ENCODE measurements at regions not wholly inside any gene's neighbourhood (a gene's known extent, or its start where the extent isn't known, plus 50 kb on each side); places are given as distances from the start of the nearest gene placed in this dataset.

GRCh38 chr10:125575843-125576242 lies 107.1 kb downstream of the TEX36 start:
- H3K36me3 ChIP-seq (ENCODE audit: low read depth), result no peaks in the 10 kb centered on the region
- no peak for TF ChIP-seq CTCF (IDR thresholded peaks at IDR 0.05; ENCODE audit: poor library complexity, severe bottlenecking)
- no peaks in the 10 kb centered on the region for H3K9me3 ChIP-seq (ENCODE audit: severe bottlenecking)
- H3K27me3 ChIP-seq (ENCODE audit: insufficient read depth, poor library complexity, severe bottlenecking), result no peaks in the 10 kb centered on the region
- DNase-seq (ENCODE audit: low spot score), result no peak
- no peaks in the 10 kb centered on the region for H3K4me1 ChIP-seq (ENCODE audit: insufficient read depth, poor library complexity, severe bottlenecking)
- H3K4me3 ChIP-seq (ENCODE audit: severe bottlenecking), result no peak overlapping the region
- H3K27ac ChIP-seq (ENCODE audit: poor library complexity, severe bottlenecking), result no peak overlapping the region
- no peak for ATAC-seq (ENCODE audit: low read depth)

GRCh38 chr10:125568156-125568555 lies 114.8 kb downstream of the TEX36 start:
- Histone ChIP-seq H3K27ac (ENCODE audit: poor library complexity, severe bottlenecking) (no peak overlapping the region), H3K9me3 (ENCODE audit: severe bottlenecking) (no peaks in the 10 kb centered on the region), H3K27me3 (ENCODE audit: insufficient read depth, poor library complexity, severe bottlenecking) (peaks cover 34% of the 10 kb centered on the region), H3K4me3 (ENCODE audit: severe bottlenecking) (no peak overlapping the region), H3K4me1 (ENCODE audit: insufficient read depth, poor library complexity, severe bottlenecking) (no peaks in the 10 kb centered on the region), H3K36me3 (ENCODE audit: low read depth) (no peaks in the 10 kb centered on the region)
- DNase-seq (ENCODE audit: low spot score) (no peak), ATAC-seq (ENCODE audit: low read depth) (no peak)
- TF ChIP-seq CTCF (IDR thresholded peaks at IDR 0.05; ENCODE audit: poor library complexity, severe bottlenecking), result no peak

GRCh38 chr10:125567529-125567928 lies 115.4 kb downstream of the TEX36 start:
- no peak for TF ChIP-seq CTCF (IDR thresholded peaks at IDR 0.05; ENCODE audit: poor library complexity, severe bottlenecking)

GRCh38 chr10:125565046-125565445 lies 117.9 kb downstream of the TEX36 start:
- DNase-seq (ENCODE audit: low spot score), result no peak

More at GRCh38 chr10:125567529-125567928, 115.4 kb downstream of the TEX36 start:
- Histone ChIP-seq H3K36me3 (ENCODE audit: low read depth) (no peaks in the 10 kb centered on the region), H3K27ac (ENCODE audit: poor library complexity, severe bottlenecking) (no peak overlapping the region), H3K4me1 (ENCODE audit: insufficient read depth, poor library complexity, severe bottlenecking) (no peaks in the 10 kb centered on the region), H3K27me3 (ENCODE audit: insufficient read depth, poor library complexity, severe bottlenecking) (peaks cover 34% of the 10 kb centered on the region), H3K9me3 (ENCODE audit: severe bottlenecking) (no peaks in the 10 kb centered on the region), H3K4me3 (ENCODE audit: severe bottlenecking) (no peak overlapping the region)
- DNase-seq (ENCODE audit: low spot score), result no peak
- no peak for ATAC-seq (ENCODE audit: low read depth)

More at GRCh38 chr10:125565046-125565445, 117.9 kb downstream of the TEX36 start:
- Histone ChIP-seq H3K4me3 (ENCODE audit: severe bottlenecking) (no peak overlapping the region), H3K9me3 (ENCODE audit: severe bottlenecking) (no peaks in the 10 kb centered on the region), H3K27me3 (ENCODE audit: insufficient read depth, poor library complexity, severe bottlenecking) (peaks cover 36% of the 10 kb centered on the region), H3K4me1 (ENCODE audit: insufficient read depth, poor library complexity, severe bottlenecking) (no peaks in the 10 kb centered on the region), H3K36me3 (ENCODE audit: low read depth) (no peaks in the 10 kb centered on the region), H3K27ac (ENCODE audit: poor library complexity, severe bottlenecking) (no peak overlapping the region)
- ATAC-seq (ENCODE audit: low read depth), result no peak
- TF ChIP-seq CTCF (IDR thresholded peaks at IDR 0.05; ENCODE audit: poor library complexity, severe bottlenecking), result no peak

Measured in RWPE2 (cell line).